GM12891 (cell line): ENCODE measurements at regions not wholly inside any gene's neighbourhood (a gene's known extent, or its start where the extent isn't known, plus 50 kb on each side); places are given as distances from the start of the nearest gene placed in this dataset.

Source experiments
- DNase-seq: peaks from one replicate; pipeline ENCODE4 v3.0.0; 2011; ENCODE audit warnings: low spot score; ENCODE audit not compliant: insufficient read length
- FAIRE-seq: peaks from 2 replicates; lab custom pipeline; 2011; peaks lifted over from hg19 to GRCh38; lab: Jason Lieb, UNC
- PAX5 ChIP-seq: IDR thresholded peaks from 2 replicates; pipeline ENCODE4 v1.6.1; 2011; ENCODE audit warnings: low read length, moderate library complexity, mild to moderate bottlenecking; ENCODE audit not compliant: insufficient read depth, severe bottlenecking
- POLR2A ChIP-seq: IDR thresholded peaks from 2 replicates; pipeline ENCODE4 v1.6.1; 2011; ENCODE audit warnings: low read depth, low read length, control low read depth
- POLR2AphosphoS5 ChIP-seq: IDR thresholded peaks from 2 replicates; pipeline ENCODE4 v1.6.1; 2011; ENCODE audit warnings: low read depth, low read length, control low read depth
- POU2F2 ChIP-seq: IDR thresholded peaks from 2 replicates; pipeline ENCODE4 v1.6.1; 2011; ENCODE audit warnings: low read depth, mild to moderate bottlenecking, control low read depth, low read length, moderate library complexity
- SPI1 ChIP-seq: IDR thresholded peaks from 2 replicates; pipeline ENCODE4 v1.6.1; 2011; ENCODE audit warnings: low read depth, low read length, control low read depth
- TAF1 ChIP-seq: IDR thresholded peaks from 2 replicates; pipeline ENCODE4 v1.6.1; 2011; ENCODE audit warnings: low read depth, low read length, control low read depth

- FAIRE-seq (no peak), DNase-seq (no peak)
- no peak for TF ChIP-seq PAX5
These were observed 165.4 kb downstream of the KATNAL1 start for GRCh38 chr13:30141775-30142485.

DNA sequence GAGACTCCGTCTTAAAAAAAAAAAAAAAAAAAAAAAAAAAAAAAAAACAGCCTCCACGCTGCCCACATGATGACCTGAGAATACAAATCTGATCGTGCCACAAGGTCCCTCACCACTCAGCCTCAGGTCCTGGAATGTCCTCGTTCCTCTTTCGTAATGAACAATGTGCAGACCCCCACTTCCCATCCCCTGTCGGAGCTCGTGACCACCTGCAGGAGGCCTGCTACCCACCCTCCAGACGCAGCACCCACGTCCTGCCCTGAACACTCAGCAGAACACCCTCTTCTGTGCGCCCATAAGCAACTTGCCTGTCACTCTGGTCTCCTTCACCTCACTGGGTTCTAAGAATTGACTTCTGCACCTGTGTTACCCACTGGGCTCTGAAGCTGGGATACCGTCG is 166.4 kb downstream of the KATNAL1 start:
- FAIRE-seq, result no peak
- TF ChIP-seq SPI1, result peak; percentile 25; the same call in 1 of the 2 replicates
- TF ChIP-seq POLR2AphosphoS5, result no peak
- DNase-seq, result no peak

DNA sequence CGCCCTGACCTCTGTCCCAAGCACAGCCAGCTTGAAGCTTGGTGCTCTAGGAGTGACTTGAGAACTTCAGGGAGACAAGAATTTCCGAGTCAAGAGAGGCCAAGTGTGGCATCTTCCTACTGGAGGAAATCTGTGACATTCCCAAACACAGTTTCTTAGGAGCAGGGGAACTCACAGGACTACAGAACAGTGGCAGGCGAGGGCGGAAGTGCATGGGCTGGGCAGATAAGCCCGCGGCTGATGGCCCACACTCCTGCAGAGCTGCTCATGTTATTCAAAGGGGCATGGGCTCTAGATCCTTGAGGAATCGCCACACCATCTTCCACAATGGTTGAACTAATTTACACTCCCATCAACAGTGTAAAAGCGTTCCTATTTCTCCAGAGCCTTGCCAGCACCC is 168.8 kb downstream of the KATNAL1 start:
- DNase-seq (no peak), FAIRE-seq (no peak)
- TF ChIP-seq SPI1 (no peak), POU2F2 (no peak)

- TF ChIP-seq POLR2A (no peak), POLR2AphosphoS5 (no peak), SPI1 (no peak), POU2F2 (no peak), PAX5 (no peak), TAF1 (no peak)
- FAIRE-seq (no peak), DNase-seq (no peak)
These were observed 171.5 kb downstream of the KATNAL1 start for GRCh38 chr13:30135868-30136267.

DNA sequence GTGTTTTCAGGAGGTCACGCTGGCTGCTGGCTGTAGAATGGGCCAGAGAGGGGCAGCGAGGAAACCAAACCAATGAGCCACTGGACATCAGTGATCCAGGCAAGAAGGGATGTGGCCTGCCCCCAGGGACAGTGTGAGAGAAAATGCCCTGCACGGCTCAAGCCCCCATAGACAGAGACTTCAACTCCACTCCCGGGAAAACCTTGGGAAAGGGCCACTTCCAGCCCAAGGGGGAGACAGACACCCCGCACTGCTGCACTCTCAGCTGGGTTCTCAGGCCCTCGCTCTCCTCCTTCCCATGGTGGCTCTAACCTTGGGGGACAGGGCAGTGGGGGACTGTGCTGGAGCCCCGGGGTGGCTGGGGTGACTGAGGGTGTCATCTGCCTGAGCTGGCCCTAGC is 172.0 kb downstream of the KATNAL1 start:
- DNase-seq, result no peak
- TF ChIP-seq POLR2A (no peak), POLR2AphosphoS5 (no peak), POU2F2 (no peak), PAX5 (no peak), SPI1 (no peak), TAF1 (no peak)

DNA sequence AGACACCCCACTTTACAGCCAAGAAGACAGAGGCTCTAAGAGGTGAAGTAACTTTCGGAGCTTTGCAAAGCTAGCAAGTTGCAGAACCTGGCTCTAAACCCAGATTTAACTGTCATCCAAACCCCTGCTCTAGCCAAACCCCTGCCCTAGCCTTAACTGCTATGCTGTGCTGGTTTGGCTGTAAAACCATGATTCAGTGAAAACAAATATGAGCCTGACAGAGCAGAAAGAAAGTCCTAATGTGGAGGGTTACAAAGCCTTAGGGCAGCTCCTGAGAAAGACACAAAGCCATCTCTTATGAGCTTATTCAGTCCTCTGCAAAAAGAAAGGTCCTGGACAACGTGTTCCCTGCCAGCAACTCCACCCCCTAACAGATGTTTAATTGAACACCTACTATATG is 172.8 kb downstream of the KATNAL1 start:
- no peak for FAIRE-seq

More for the DNA sequence above, 172.0 kb downstream of the KATNAL1 start:
- FAIRE-seq, result no peak

GRCh38 chr13:30133996-30134395 is 173.4 kb downstream of the KATNAL1 start:
- TF ChIP-seq SPI1, result no peak
- TF ChIP-seq POU2F2, result no peak
- no peak for TF ChIP-seq TAF1
- no peak for DNase-seq

More for the DNA sequence above, 172.8 kb downstream of the KATNAL1 start:
- TF ChIP-seq TAF1 (no peak), POU2F2 (no peak), POLR2A (no peak), SPI1 (no peak), POLR2AphosphoS5 (no peak), PAX5 (no peak)
- DNase-seq, result no peak

DNA sequence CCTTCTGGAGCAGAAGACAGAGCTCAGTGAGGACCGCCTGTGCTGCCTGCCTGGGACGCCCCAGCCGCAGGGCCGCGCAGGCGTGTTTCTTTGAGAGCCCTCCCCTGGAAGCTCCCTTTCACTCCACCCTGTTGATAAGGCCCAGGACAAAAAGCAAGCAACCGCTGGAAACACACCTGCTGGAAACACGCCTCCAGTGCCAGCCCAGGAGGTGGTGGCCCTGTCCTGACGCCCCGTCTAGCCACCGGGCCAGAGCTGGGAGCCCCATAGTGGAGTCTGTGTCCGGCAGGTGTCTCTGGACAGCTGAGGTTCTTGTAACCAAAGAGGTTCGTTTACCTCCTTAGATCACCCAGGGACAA is 173.8 kb downstream of the KATNAL1 start:
- no peak for DNase-seq
- FAIRE-seq, result no peak
- TF ChIP-seq POU2F2 (no peak), POLR2A (no peak), PAX5 (no peak), TAF1 (no peak), SPI1 (no peak), POLR2AphosphoS5 (no peak)

More at GRCh38 chr13:30133996-30134395, 173.4 kb downstream of the KATNAL1 start:
- FAIRE-seq, result no peak

DNA sequence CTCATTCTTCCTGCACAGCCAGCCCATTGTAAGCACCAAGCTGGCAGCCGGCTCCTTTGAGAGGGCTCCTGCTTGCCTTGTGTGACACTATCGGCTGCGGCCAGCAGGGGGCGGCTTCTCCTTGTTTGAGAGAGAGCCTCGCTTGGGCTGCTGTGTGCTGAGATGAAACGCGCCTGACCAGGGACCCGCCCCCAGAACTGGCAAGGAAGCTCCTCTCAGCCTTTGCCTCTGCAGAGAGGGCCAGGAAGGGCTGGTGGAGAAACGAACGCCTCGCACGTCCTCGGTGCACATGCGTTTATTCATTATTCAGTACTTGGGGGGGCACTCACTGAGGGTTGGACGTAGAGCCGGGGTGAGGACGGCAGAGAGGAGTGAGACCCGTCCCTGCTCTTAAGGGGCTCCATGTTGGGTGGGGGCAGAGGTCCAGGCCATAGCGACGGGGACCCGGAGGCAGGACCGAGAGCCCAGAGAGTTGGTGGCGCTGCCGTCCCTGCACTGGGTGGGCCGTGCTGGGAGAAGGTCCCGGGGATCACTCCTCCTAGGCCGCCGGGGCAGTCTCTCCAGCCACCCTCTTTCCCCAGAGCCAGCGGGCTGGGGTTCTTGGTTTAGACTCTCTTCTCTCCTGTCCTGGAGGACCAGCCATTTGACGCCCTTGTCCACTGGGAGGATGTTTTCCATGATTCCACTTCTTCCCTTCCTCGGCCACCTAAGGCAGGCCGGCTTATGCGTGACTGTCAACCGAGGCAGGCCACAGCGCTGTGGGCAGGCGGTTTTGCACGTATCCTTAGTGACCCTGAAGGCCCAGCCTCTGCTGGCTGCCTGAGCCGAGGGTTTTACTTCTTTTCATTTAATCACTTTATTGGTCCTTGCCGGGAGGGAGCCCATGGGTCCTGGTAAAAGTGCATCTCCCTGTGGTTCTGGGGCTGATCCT is 174.5 kb downstream of the KATNAL1 start:
- FAIRE-seq, result peak; percentile 92
- TF ChIP-seq PAX5, result no peak
- TF ChIP-seq POU2F2, result no peak
- TF ChIP-seq POLR2A, result no peak
- TF ChIP-seq SPI1, result no peak
- TF ChIP-seq POLR2AphosphoS5, result no peak
- TF ChIP-seq TAF1, result no peak
- DNase-seq, result peak; percentile 93

DNA sequence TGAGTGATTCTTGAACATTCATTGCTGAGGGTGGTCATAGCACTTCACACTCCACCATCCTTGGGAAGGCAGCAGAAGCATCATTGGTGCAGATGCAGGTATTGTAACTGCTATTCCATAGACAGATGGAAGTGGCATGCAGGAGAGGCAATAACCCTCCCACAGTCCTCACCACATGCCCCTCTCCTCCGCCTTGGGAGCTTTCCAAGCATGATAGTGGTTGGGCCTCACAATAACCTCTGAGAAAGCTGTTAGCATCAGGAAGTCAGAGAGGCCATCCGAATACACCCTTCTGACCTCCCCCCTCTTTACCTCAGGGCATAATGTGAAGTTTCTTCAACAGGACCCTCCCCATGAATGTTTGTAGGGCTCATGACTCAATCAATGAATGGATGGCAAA is 177.9 kb downstream of the KATNAL1 start:
- DNase-seq (no peak), FAIRE-seq (no peak)
- TF ChIP-seq POU2F2, result no peak

GRCh38 chr13:30128591-30128990 is 178.8 kb downstream of the KATNAL1 start:
- FAIRE-seq, result peak; percentile 60
- TF ChIP-seq POLR2AphosphoS5 (no peak), POU2F2 (no peak), TAF1 (no peak), PAX5 (no peak), SPI1 (no peak), POLR2A (no peak)
- DNase-seq, result no peak
